ENCODE measurements at regions not wholly inside any gene's neighbourhood (a gene's known extent, or its start where the extent isn't known, plus 50 kb on each side); places are given as distances from the start of the nearest gene placed in this dataset.

GRCh38 chr18:41206341-41206830 is 748.6 kb upstream of the PIK3C3 start:
- no peak for DNase-seq

- DNase-seq, result no peak
Measured at GRCh38 chr18:41199212-41199611, 755.8 kb upstream of the PIK3C3 start.

- no peak for DNase-seq
Measured at GRCh38 chr18:41197967-41198366, 757.1 kb upstream of the PIK3C3 start.

GRCh38 chr18:41170346-41170745 is 784.7 kb upstream of the PIK3C3 start:
- DNase-seq, result no peak

GRCh38 chr18:41165625-41166024 is 789.4 kb upstream of the PIK3C3 start:
- DNase-seq, result no peak

- DNase-seq, result no peak
Measured at GRCh38 chr18:41162781-41163180, 792.3 kb upstream of the PIK3C3 start.

GRCh38 chr18:41162191-41162590 is 792.8 kb upstream of the PIK3C3 start:
- DNase-seq, result no peak

GRCh38 chr18:41155910-41156851 is 798.9 kb upstream of the PIK3C3 start:
- DNase-seq, result no peak

- DNase-seq, result no peak
Measured at GRCh38 chr18:41155025-41155424, 800.0 kb upstream of the PIK3C3 start.

GRCh38 chr18:41153871-41154270 is 801.2 kb upstream of the PIK3C3 start:
- DNase-seq, result no peak

- no peak for DNase-seq
Measured at GRCh38 chr18:41150316-41150715, 804.7 kb upstream of the PIK3C3 start.

- DNase-seq, result no peak
Measured at GRCh38 chr18:41146301-41146700, 808.7 kb upstream of the PIK3C3 start.

- no peak for DNase-seq
Measured at GRCh38 chr18:41145516-41145915, 809.5 kb upstream of the PIK3C3 start.

- DNase-seq, result no peak
Measured at GRCh38 chr18:41144441-41144840, 810.6 kb upstream of the PIK3C3 start.

GRCh38 chr18:41140506-41140905 is 814.5 kb upstream of the PIK3C3 start:
- no peak for DNase-seq

GRCh38 chr18:41135146-41135545 is 819.9 kb upstream of the PIK3C3 start:
- DNase-seq, result no peak

- no peak for DNase-seq
Measured at GRCh38 chr18:41134426-41134825, 820.6 kb upstream of the PIK3C3 start.

GRCh38 chr18:41131050-41131449 is 824.0 kb upstream of the PIK3C3 start:
- no peak for DNase-seq

- no peak for DNase-seq
Measured at GRCh38 chr18:41128545-41128944, 826.5 kb upstream of the PIK3C3 start.

- DNase-seq, result no peak
Measured at GRCh38 chr18:41128126-41128525, 826.9 kb upstream of the PIK3C3 start.

- DNase-seq, result no peak
Measured at GRCh38 chr18:41126541-41127235, 828.3 kb upstream of the PIK3C3 start.

GRCh38 chr18:41121116-41121826 is 833.8 kb upstream of the PIK3C3 start:
- DNase-seq, result no peak

GRCh38 chr18:41119031-41119430 is 836.0 kb upstream of the PIK3C3 start:
- DNase-seq, result no peak

Measured in stimulated activated CD4-positive, alpha-beta T cell treated with anti-CD3 and anti-CD28 coated beads, Interleukin-1b, Interleukin-23, amount 100 ng/mL, for 48 hours (primary cell).